ENCODE measurements at regions not wholly inside any gene's neighbourhood (a gene's known extent, or its start where the extent isn't known, plus 50 kb on each side); places are given as distances from the start of the nearest gene placed in this dataset.

DNA sequence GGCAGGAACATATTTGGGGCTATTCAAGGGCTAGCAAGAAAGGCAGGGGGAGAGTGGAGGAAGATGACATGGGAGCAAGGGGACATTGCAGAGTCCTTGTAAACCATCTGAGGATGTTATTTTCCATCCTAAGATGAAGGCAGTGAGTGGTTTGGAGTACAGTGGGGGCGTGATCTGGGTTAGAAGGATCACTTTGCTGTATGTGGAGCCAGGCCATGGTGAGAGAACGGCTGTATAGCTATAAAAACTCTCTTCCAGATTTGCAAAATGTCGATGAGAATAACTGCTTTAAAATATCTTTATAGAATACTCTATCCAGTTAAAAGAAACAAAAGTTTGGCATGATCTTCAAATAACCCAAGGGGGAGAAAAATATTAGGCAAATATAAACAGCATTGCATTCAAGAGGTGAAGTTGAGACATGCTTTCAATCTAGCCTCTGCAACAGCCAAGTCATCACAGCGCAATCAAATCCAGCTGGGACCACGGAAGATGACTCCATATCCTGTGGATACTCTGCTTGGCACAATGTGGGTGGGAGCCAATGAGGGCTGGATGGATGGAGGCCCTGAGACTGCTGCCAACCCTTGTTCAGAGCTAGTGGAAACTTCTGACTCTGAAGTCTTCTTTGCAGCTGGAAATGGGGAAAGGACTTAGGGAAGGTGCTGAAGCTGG lies 111.5 kb upstream of the BASP1 start:
- TF ChIP-seq, protein P1, sequence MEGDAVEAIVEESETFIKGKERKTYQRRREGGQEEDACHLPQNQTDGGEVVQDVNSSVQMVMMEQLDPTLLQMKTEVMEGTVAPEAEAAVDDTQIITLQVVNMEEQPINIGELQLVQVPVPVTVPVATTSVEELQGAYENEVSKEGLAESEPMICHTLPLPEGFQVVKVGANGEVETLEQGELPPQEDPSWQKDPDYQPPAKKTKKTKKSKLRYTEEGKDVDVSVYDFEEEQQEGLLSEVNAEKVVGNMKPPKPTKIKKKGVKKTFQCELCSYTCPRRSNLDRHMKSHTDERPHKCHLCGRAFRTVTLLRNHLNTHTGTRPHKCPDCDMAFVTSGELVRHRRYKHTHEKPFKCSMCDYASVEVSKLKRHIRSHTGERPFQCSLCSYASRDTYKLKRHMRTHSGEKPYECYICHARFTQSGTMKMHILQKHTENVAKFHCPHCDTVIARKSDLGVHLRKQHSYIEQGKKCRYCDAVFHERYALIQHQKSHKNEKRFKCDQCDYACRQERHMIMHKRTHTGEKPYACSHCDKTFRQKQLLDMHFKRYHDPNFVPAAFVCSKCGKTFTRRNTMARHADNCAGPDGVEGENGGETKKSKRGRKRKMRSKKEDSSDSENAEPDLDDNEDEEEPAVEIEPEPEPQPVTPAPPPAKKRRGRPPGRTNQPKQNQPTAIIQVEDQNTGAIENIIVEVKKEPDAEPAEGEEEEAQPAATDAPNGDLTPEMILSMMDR (IDR thresholded peaks at IDR 0.05) = no peak
- TF ChIP-seq POLR2AphosphoS5 (IDR thresholded peaks at IDR 0.05) = no peak

Measured in prostate gland (tissue), 2 donors.